Gastroesophageal sphincter (tissue), 4 donors: ENCODE measurements at regions not wholly inside any gene's neighbourhood (a gene's known extent, or its start where the extent isn't known, plus 50 kb on each side); places are given as distances from the start of the nearest gene placed in this dataset.

Experiments used
- ATAC-seq: fragments of 150-250 bp; one replicate; pipeline ENCODE4 v1.9.1; 2016; ENCODE audit warnings: mild to moderate bottlenecking, moderate library complexity
- H3K27ac ChIP-seq, 4 donors: fragments of 200-600 bp; sonication (generic) in 3 of 4; 1 replicate in 3 of 4; 2 replicates in 1 of 4; pipeline ENCODE4 v1.5.1; 2016 to 2019
- H3K27me3 ChIP-seq: fragments of 200-600 bp; sonication (generic); one replicate; pipeline ENCODE4 v1.5.1; 2019
- H3K36me3 ChIP-seq, 2 donors: fragments of 200-600 bp; sonication (generic); one replicate each; pipeline ENCODE4 v1.5.1; 2019; ENCODE audit warnings: control low read depth in 1 of 2
- H3K4me1 ChIP-seq, 3 donors: fragments of 200-600 bp; sonication (generic); 1 replicate in 2 of 3; 2 replicates in 1 of 3; pipeline ENCODE4 v1.5.1; 2016 to 2019; ENCODE audit warnings: control low read depth in 2 of 3
- H3K4me3 ChIP-seq, 2 donors: fragments of 200-600 bp; sonication (generic); one replicate each; pipeline ENCODE4 v1.5.1; 2019; ENCODE audit warnings: mild to moderate bottlenecking in 1 of 2, moderate library complexity in 1 of 2
- H3K9me3 ChIP-seq, 3 donors: fragments of 200-600 bp; sonication (generic); one replicate each; pipeline ENCODE4 v1.5.1; 2017 to 2019; ENCODE audit warnings: control low read depth in 2 of 3
- CTCF ChIP-seq, 4 experiments: fragments of 200-600 bp in 2 of 4; fragments of 450-650 bp in 2 of 4; sonication (generic) in 1 of 4; IDR thresholded peaks; one replicate each; pipeline ENCODE4 v1.5.1; 2017 to 2019; ENCODE audit warnings: antibody characterized with exemption in 4 of 4, mild to moderate bottlenecking in 2 of 4, moderate library complexity in 2 of 4
- EP300 ChIP-seq: sonication (generic); formaldehyde crosslinking; IDR thresholded peaks from one replicate; pipeline ENCODE4 v1.6.1; 2017; ENCODE audit warnings: antibody characterized with exemption, mild to moderate bottlenecking
- POLR2A ChIP-seq, 2 donors: fragments of 450-650 bp; IDR thresholded peaks; one replicate each; pipeline ENCODE4 v1.6.1; 2017; ENCODE audit warnings: antibody characterized with exemption in 2 of 2, mild to moderate bottlenecking in 2 of 2, moderate library complexity in 1 of 2
- POLR2AphosphoS5 ChIP-seq: sonication (generic); formaldehyde crosslinking; IDR thresholded peaks from one replicate; pipeline ENCODE4 v1.6.1; 2017; ENCODE audit warnings: antibody characterized with exemption
- WGBS, 2 donors: methylation state at CpG; one replicate each; pipeline ENCODE4 v1.1.5; 2018; ENCODE audit warnings: low coverage in 1 of 2; 5-methylcytosine and 5-hydroxymethylcytosine counted together

- no peak for TF ChIP-seq EP300
- no peak for TF ChIP-seq POLR2AphosphoS5
- no peak for TF ChIP-seq POLR2A (IDR thresholded peaks at IDR 0.05)
- peak; percentile 74 to 81 (median 77) for TF ChIP-seq CTCF (IDR thresholded peaks at IDR 0.05)
- no peaks in the 10 kb centered on the region for H3K4me1 ChIP-seq
- no peak for ATAC-seq
- no peaks in the 10 kb centered on the region for H3K27me3 ChIP-seq
- no peaks in the 10 kb centered on the region for H3K36me3 ChIP-seq
- H3K9me3 ChIP-seq: no peaks in the 10 kb centered on the region
- no peak overlapping the region for H3K4me3 ChIP-seq
- no peak overlapping the region for H3K27ac ChIP-seq
- 33% methylated on average over 13 of the region's 13 CpGs for WGBS, 2 donors
Measured at GRCh38 chr1:224852901-224853568, 76.4 kb upstream of the DNAH14 start.

GRCh38 chr1:224856973-224857372 is 72.5 kb upstream of the DNAH14 start:
- TF ChIP-seq POLR2A (IDR thresholded peaks at IDR 0.05) (no peak), POLR2AphosphoS5 (no peak), CTCF (IDR thresholded peaks at IDR 0.05) (no peak), EP300 (no peak)
- Histone ChIP-seq H3K36me3 (no peaks in the 10 kb centered on the region), H3K27ac (no peak overlapping the region), H3K27me3 (no peaks in the 10 kb centered on the region), H3K4me3 (no peak overlapping the region), H3K9me3 (no peaks in the 10 kb centered on the region), H3K4me1 (no peaks in the 10 kb centered on the region)
- ATAC-seq: no peak
- 82 to 100% methylated on average over 2 of the region's 2 CpGs for WGBS, 2 donors

- Histone ChIP-seq H3K4me3 (no peak overlapping the region), H3K4me1 (no peaks in the 10 kb centered on the region), H3K27me3 (no peaks in the 10 kb centered on the region), H3K9me3 (no peaks in the 10 kb centered on the region), H3K36me3 (no peaks in the 10 kb centered on the region), H3K27ac (no peak overlapping the region)
- no peak for ATAC-seq
- WGBS, 2 donors: 92 to 100% methylated on average over 2 of the region's 2 CpGs
- no peak for TF ChIP-seq CTCF (IDR thresholded peaks at IDR 0.05)
- TF ChIP-seq EP300: no peak
- TF ChIP-seq POLR2AphosphoS5: no peak
- no peak for TF ChIP-seq POLR2A (IDR thresholded peaks at IDR 0.05)
Measured at GRCh38 chr1:224859651-224860050, 69.8 kb upstream of the DNAH14 start.

GRCh38 chr1:224860488-224861338 is 68.8 kb upstream of the DNAH14 start:
- no peak overlapping the region for H3K27ac ChIP-seq
- TF ChIP-seq POLR2A (IDR thresholded peaks at IDR 0.05) (no peak), CTCF (IDR thresholded peaks at IDR 0.05) (no peak), EP300 (no peak)
- WGBS, 2 donors: 37 to 39% methylated on average over 6 of the region's 6 CpGs
- peaks cover 0 to 6% (median 0%) of the 10 kb centered on the region in 3 donors for H3K9me3 ChIP-seq
- H3K4me1 ChIP-seq: no peaks in the 10 kb centered on the region
- H3K36me3 ChIP-seq: no peaks in the 10 kb centered on the region
- no peak for ATAC-seq
- H3K27me3 ChIP-seq: no peaks in the 10 kb centered on the region
- no peak overlapping the region for H3K4me3 ChIP-seq

GRCh38 chr1:224861339-224861716 is 68.1 kb upstream of the DNAH14 start:
- peaks cover 0 to 11% (median 0%) of the 10 kb centered on the region in 3 donors for H3K9me3 ChIP-seq
- no peak overlapping the region for H3K27ac ChIP-seq
- H3K4me1 ChIP-seq: no peaks in the 10 kb centered on the region
- H3K4me3 ChIP-seq: no peak overlapping the region
- H3K27me3 ChIP-seq: no peaks in the 10 kb centered on the region
- WGBS, 2 donors: 14 to 39% methylated on average over 2 of the region's 4 CpGs
- no peak for ATAC-seq
- no peaks in the 10 kb centered on the region for H3K36me3 ChIP-seq
- TF ChIP-seq EP300: no peak
- no peak for TF ChIP-seq POLR2A (IDR thresholded peaks at IDR 0.05)
- TF ChIP-seq CTCF (IDR thresholded peaks at IDR 0.05): no peak
- TF ChIP-seq POLR2AphosphoS5: no peak
